ENCODE measurements at regions not wholly inside any gene's neighbourhood (a gene's known extent, or its start where the extent isn't known, plus 50 kb on each side); places are given as distances from the start of the nearest gene placed in this dataset.

DNA sequence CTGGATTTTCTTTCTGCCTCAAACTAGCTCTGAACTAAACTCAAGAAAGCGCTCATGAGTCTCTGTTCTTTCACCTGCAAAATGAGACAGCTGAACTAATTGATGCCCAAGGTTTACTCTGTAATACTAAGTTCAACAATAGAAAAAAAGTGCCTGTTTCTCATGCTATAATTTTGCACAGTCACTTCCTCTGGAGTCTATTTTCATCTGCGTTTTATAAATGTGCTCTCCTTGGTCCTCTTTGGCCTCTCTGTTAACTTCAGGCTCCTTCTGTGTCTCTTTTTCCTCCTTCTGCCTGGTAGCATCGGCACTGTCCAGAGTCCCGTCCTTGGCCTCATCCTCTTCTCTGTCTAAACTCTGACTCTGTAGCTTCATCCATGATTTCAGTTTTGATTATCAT is 311.9 kb upstream of the TLE4 start:
- no peak overlapping the region for H3K14ac ChIP-seq (ENCODE audit: low read length in 2 of 2)
- no peak overlapping the region for H2AK5ac ChIP-seq (ENCODE audit: low read length, severe bottlenecking)
- H3K27me3 ChIP-seq (ENCODE audit: control insufficient read depth in 1 of 2, insufficient read depth in 1 of 2, low read length in 2 of 2), result peaks cover 60 to 72% of the 10 kb centered on the region in 2 experiments
- no peak overlapping the region for H2BK12ac ChIP-seq (ENCODE audit: low read length in 2 of 2)
- no peaks in the 10 kb centered on the region for H3K79me1 ChIP-seq (replicated peaks; ENCODE audit: low read length, poor library complexity, severe bottlenecking)
- no peak overlapping the region for H2BK15ac ChIP-seq (ENCODE audit: low read depth, poor library complexity, severe bottlenecking)
- no peak overlapping the region for H3K18ac ChIP-seq (ENCODE audit: low read depth in 1 of 2, low read length in 2 of 2)
- WGBS, result 98% methylated on average over 4 of the region's 4 CpGs
- no peak overlapping the region for H3K4me2 ChIP-seq (ENCODE audit: low read length, poor library complexity, severe bottlenecking)
- H3K27ac ChIP-seq (ENCODE audit: low read length, poor library complexity, severe bottlenecking), result no peak overlapping the region
- DNase-seq, result no peak
- no peak overlapping the region for H4K8ac ChIP-seq (ENCODE audit: low read length)
- no peak overlapping the region for H2BK5ac ChIP-seq (ENCODE audit: low read depth, low read length, poor library complexity, severe bottlenecking)
- H3K9ac ChIP-seq (ENCODE audit: low read length), result no peak overlapping the region
- H3K4ac ChIP-seq (ENCODE audit: low read depth in 1 of 2, low read length in 2 of 2), result no peak overlapping the region
- H2AFZ ChIP-seq (ENCODE audit: low read depth, low read length), result no peak overlapping the region
- no peak overlapping the region for H3K4me3 ChIP-seq (ENCODE audit: insufficient read depth in 1 of 2, low read depth in 1 of 2, low read length in 2 of 2)
- H4K91ac ChIP-seq (ENCODE audit: low read length), result no peak overlapping the region
- no peaks in the 10 kb centered on the region for H3K36me3 ChIP-seq (ENCODE audit: control insufficient read depth in 1 of 2, insufficient read depth in 2 of 2, low read depth in 1 of 2, low read length in 2 of 2)
- no peak overlapping the region for H3K23ac ChIP-seq (ENCODE audit: low read length in 2 of 2)
- peaks cover 5% of the 10 kb centered on the region for H3K9me3 ChIP-seq (ENCODE audit: control insufficient read depth, low read length)
- H2BK120ac ChIP-seq (ENCODE audit: low read depth, low read length), result no peak overlapping the region
- peaks cover 10% of the 10 kb centered on the region for H3K4me1 ChIP-seq (ENCODE audit: control insufficient read depth, insufficient read depth, low read depth, low read length)

DNA sequence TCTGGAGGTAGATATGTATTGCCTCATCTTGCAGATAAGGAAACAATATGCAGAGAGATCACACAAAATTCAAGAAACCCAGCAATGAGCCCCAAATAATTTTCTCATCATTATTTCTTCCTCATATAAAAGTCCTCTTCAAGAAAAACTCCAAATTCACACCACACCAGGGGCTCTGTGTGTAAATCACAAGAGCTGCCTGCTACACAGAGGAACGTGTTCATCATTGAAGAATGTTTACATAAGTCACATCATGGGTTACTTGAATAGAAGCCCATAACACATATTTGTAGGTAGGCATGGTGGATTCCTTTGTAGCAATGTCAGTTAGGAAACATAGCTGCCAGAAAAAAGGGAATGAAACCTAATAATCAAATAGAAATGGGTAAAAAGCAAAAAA is 308.1 kb upstream of the TLE4 start:
- Histone ChIP-seq H2AFZ (ENCODE audit: low read depth, low read length) (no peak overlapping the region), H3K4ac (ENCODE audit: low read depth in 1 of 2, low read length in 2 of 2) (no peak overlapping the region), H4K8ac (ENCODE audit: low read length) (no peak overlapping the region), H2BK5ac (ENCODE audit: low read depth, low read length, poor library complexity, severe bottlenecking) (no peak overlapping the region), H3K36me3 (ENCODE audit: control insufficient read depth in 1 of 2, insufficient read depth in 2 of 2, low read depth in 1 of 2, low read length in 2 of 2) (no peaks in the 10 kb centered on the region), H3K79me1 (replicated peaks; ENCODE audit: low read length, poor library complexity, severe bottlenecking) (no peaks in the 10 kb centered on the region), H3K9me3 (ENCODE audit: control insufficient read depth, low read length) (no peaks in the 10 kb centered on the region), H3K9ac (ENCODE audit: low read length) (no peak overlapping the region), H3K18ac (ENCODE audit: low read depth in 1 of 2, low read length in 2 of 2) (no peak overlapping the region), H3K14ac (ENCODE audit: low read length in 2 of 2) (no peak overlapping the region), H2AK5ac (ENCODE audit: low read length, severe bottlenecking) (no peak overlapping the region), H4K91ac (ENCODE audit: low read length) (no peak overlapping the region), H3K27me3 (ENCODE audit: control insufficient read depth in 1 of 2, insufficient read depth in 1 of 2, low read length in 2 of 2) (peaks cover 29 to 46% of the 10 kb centered on the region in 2 experiments), H3K4me1 (ENCODE audit: control insufficient read depth, insufficient read depth, low read depth, low read length) (peaks cover 5% of the 10 kb centered on the region), H3K27ac (ENCODE audit: low read length, poor library complexity, severe bottlenecking) (no peak overlapping the region), H2BK120ac (ENCODE audit: low read depth, low read length) (no peak overlapping the region), H3K4me3 (ENCODE audit: insufficient read depth in 1 of 2, low read depth in 1 of 2, low read length in 2 of 2) (no peak overlapping the region), H2BK15ac (ENCODE audit: low read depth, poor library complexity, severe bottlenecking) (no peak overlapping the region), H2BK12ac (ENCODE audit: low read length in 2 of 2) (no peak overlapping the region), H3K4me2 (ENCODE audit: low read length, poor library complexity, severe bottlenecking) (no peak overlapping the region), H3K23ac (ENCODE audit: low read length in 2 of 2) (no peak overlapping the region)
- no peak for DNase-seq
- no CpG with 5 or more reads among the region's 1 CpG for WGBS

- Histone ChIP-seq H2BK5ac (ENCODE audit: low read depth, low read length, poor library complexity, severe bottlenecking) (no peak overlapping the region), H3K9ac (ENCODE audit: low read length) (no peak overlapping the region), H3K14ac (ENCODE audit: low read length in 2 of 2) (no peak overlapping the region), H4K8ac (ENCODE audit: low read length) (no peak overlapping the region), H3K79me1 (replicated peaks; ENCODE audit: low read length, poor library complexity, severe bottlenecking) (no peaks in the 10 kb centered on the region), H3K9me3 (ENCODE audit: control insufficient read depth, low read length) (no peaks in the 10 kb centered on the region), H3K36me3 (ENCODE audit: control insufficient read depth in 1 of 2, insufficient read depth in 2 of 2, low read depth in 1 of 2, low read length in 2 of 2) (no peaks in the 10 kb centered on the region), H2BK15ac (ENCODE audit: low read depth, poor library complexity, severe bottlenecking) (no peak overlapping the region), H2BK120ac (ENCODE audit: low read depth, low read length) (no peak overlapping the region), H4K91ac (ENCODE audit: low read length) (no peak overlapping the region), H3K4me3 (ENCODE audit: insufficient read depth in 1 of 2, low read depth in 1 of 2, low read length in 2 of 2) (no peak overlapping the region), H3K23ac (ENCODE audit: low read length in 2 of 2) (no peak overlapping the region), H2BK12ac (ENCODE audit: low read length in 2 of 2) (no peak overlapping the region), H2AFZ (ENCODE audit: low read depth, low read length) (no peak overlapping the region), H3K27me3 (ENCODE audit: control insufficient read depth in 1 of 2, insufficient read depth in 1 of 2, low read length in 2 of 2) (peaks cover 25 to 42% of the 10 kb centered on the region in 2 experiments), H3K4ac (ENCODE audit: low read depth in 1 of 2, low read length in 2 of 2) (no peak overlapping the region), H3K4me2 (ENCODE audit: low read length, poor library complexity, severe bottlenecking) (no peak overlapping the region), H3K18ac (ENCODE audit: low read depth in 1 of 2, low read length in 2 of 2) (no peak overlapping the region), H2AK5ac (ENCODE audit: low read length, severe bottlenecking) (no peak overlapping the region), H3K27ac (ENCODE audit: low read length, poor library complexity, severe bottlenecking) (no peak overlapping the region), H3K4me1 (ENCODE audit: control insufficient read depth, insufficient read depth, low read depth, low read length) (peaks cover 5% of the 10 kb centered on the region)
- peak; percentile 21 for DNase-seq
Measured at GRCh38 chr9:79264041-79264440, 307.7 kb upstream of the TLE4 start.

DNA sequence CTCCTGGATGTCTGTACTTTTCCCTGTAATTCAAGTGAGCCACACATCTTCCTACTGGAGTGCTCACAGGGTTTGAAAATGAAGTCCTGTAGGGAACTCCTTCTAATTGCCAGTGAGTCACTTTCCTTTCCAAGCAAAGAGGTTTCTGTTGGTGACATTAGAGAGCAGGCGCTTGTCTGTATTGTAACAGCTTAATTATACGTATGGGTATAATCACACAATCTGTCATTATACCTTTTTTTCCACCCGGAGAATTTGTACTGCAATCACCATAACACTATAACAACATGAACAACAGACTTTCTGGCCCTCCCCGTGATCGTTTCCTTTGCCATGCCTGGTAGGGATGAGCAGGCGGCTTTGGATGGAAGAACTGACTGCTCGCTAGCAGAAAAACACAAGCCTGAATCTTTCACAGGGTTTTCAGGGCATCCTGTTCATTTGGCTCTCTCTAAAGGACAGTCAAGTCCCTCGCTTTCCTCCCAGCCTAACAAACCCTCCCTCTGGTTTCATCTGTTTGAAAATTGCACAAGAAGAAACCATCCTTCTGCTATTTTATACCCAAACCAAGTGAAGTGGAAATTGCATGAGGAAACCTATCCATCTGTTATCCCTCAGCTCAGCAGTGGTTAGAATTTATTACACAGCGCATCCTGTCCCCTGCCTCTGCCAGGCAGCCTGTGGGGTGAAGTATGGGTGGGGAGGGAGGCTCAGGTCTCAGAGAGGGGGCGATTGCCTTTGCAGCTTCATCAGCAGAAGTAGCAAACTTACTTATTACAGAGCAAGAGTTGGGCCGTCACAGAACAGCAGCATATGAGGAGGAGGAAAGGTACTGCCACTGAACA is 307.0 kb upstream of the TLE4 start:
- no peak overlapping the region for H2BK15ac ChIP-seq (ENCODE audit: low read depth, poor library complexity, severe bottlenecking)
- no peak overlapping the region for H3K9ac ChIP-seq (ENCODE audit: low read length)
- WGBS, result 83% methylated on average over 9 of the region's 11 CpGs
- H2AFZ ChIP-seq (ENCODE audit: low read depth, low read length), result no peak overlapping the region
- peaks cover 18 to 35% of the 10 kb centered on the region in 2 experiments for H3K27me3 ChIP-seq (ENCODE audit: control insufficient read depth in 1 of 2, insufficient read depth in 1 of 2, low read length in 2 of 2)
- no peak overlapping the region for H4K91ac ChIP-seq (ENCODE audit: low read length)
- peaks cover 5% of the 10 kb centered on the region for H3K4me1 ChIP-seq (ENCODE audit: control insufficient read depth, insufficient read depth, low read depth, low read length)
- H3K9me3 ChIP-seq (ENCODE audit: control insufficient read depth, low read length), result no peaks in the 10 kb centered on the region
- H3K36me3 ChIP-seq (ENCODE audit: control insufficient read depth in 1 of 2, insufficient read depth in 2 of 2, low read depth in 1 of 2, low read length in 2 of 2), result no peaks in the 10 kb centered on the region
- no peak overlapping the region for H2BK5ac ChIP-seq (ENCODE audit: low read depth, low read length, poor library complexity, severe bottlenecking)
- peak overlapping the region in 1 of 2 experiments; percentile 42 for H3K18ac ChIP-seq (ENCODE audit: low read depth in 1 of 2, low read length in 2 of 2)
- H3K79me1 ChIP-seq (replicated peaks; ENCODE audit: low read length, poor library complexity, severe bottlenecking), result no peaks in the 10 kb centered on the region
- no peak overlapping the region for H2AK5ac ChIP-seq (ENCODE audit: low read length, severe bottlenecking)
- DNase-seq, result peak; percentile 15
- no peak overlapping the region for H2BK120ac ChIP-seq (ENCODE audit: low read depth, low read length)
- H2BK12ac ChIP-seq (ENCODE audit: low read length in 2 of 2), result no peak overlapping the region
- H3K23ac ChIP-seq (ENCODE audit: low read length in 2 of 2), result no peak overlapping the region
- no peak overlapping the region for H3K4ac ChIP-seq (ENCODE audit: low read depth in 1 of 2, low read length in 2 of 2)
- H3K27ac ChIP-seq (ENCODE audit: low read length, poor library complexity, severe bottlenecking), result no peak overlapping the region
- no peak overlapping the region for H4K8ac ChIP-seq (ENCODE audit: low read length)
- no peak overlapping the region for H3K14ac ChIP-seq (ENCODE audit: low read length in 2 of 2)
- no peak overlapping the region for H3K4me3 ChIP-seq (ENCODE audit: insufficient read depth in 1 of 2, low read depth in 1 of 2, low read length in 2 of 2)
- no peak overlapping the region for H3K4me2 ChIP-seq (ENCODE audit: low read length, poor library complexity, severe bottlenecking)
